Thyroid gland (tissue), 4 donors: ENCODE measurements at regions not wholly inside any gene's neighbourhood (a gene's known extent, or its start where the extent isn't known, plus 50 kb on each side); places are given as distances from the start of the nearest gene placed in this dataset.

Experiments
- POLR2A ChIP-seq, 2 donors: fragments of 450-650 bp; IDR thresholded peaks; one replicate each; pipeline ENCODE4 v1.6.1; 2017; ENCODE audit warnings: antibody characterized with exemption in 2 of 2, mild to moderate bottlenecking in 2 of 2, moderate library complexity in 1 of 2
- TF ChIP-seq, protein P1 (sequence below), 6 experiments: fragments of 200-600 bp in 3 of 6; fragments of 450-650 bp in 3 of 6; sonication (generic) in 3 of 6; IDR thresholded peaks; one replicate each; pipeline ENCODE4 v1.5.1; 2016 to 2019; ENCODE audit warnings: antibody characterized with exemption in 6 of 6, mild to moderate bottlenecking in 2 of 6, inconsistent platforms in 1 of 6, moderate library complexity in 1 of 6

DNA sequence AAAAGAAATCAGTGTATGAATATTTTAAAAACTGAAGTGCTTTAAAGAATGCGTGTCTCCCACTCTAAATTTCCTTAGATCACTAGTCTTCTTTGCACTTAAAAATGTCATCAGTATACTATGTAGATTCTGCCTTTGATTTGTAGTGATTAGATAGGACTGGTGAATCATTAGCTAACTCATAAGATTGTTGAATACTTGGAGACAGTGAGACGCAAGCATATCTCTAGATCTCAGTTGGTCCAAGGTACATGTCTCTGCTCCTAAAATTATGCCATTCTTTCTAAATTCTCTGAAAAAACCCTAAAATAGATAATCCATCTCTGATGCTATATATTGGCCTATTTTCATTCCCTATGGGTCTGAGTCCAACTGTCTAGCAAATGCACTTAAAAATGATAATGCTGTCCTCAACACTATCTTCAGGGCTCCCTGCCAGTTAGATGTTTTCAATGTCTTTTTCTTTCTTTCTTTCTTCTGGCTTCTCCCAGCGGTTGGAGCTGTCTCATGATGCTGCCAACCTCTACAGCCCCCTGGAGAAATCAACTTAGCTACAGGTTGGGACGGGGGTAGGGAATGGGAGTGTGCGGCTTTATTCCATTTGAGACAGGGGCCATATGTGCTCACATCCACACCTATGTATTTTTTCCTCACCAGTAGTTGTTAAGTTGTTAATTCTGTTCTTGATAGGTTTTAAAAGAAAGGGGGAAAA, 301.0 kb downstream of the NDFIP2 start:
- TF ChIP-seq, protein P1, sequence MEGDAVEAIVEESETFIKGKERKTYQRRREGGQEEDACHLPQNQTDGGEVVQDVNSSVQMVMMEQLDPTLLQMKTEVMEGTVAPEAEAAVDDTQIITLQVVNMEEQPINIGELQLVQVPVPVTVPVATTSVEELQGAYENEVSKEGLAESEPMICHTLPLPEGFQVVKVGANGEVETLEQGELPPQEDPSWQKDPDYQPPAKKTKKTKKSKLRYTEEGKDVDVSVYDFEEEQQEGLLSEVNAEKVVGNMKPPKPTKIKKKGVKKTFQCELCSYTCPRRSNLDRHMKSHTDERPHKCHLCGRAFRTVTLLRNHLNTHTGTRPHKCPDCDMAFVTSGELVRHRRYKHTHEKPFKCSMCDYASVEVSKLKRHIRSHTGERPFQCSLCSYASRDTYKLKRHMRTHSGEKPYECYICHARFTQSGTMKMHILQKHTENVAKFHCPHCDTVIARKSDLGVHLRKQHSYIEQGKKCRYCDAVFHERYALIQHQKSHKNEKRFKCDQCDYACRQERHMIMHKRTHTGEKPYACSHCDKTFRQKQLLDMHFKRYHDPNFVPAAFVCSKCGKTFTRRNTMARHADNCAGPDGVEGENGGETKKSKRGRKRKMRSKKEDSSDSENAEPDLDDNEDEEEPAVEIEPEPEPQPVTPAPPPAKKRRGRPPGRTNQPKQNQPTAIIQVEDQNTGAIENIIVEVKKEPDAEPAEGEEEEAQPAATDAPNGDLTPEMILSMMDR (IDR thresholded peaks at IDR 0.05) = no peak
- TF ChIP-seq POLR2A (IDR thresholded peaks at IDR 0.05) = no peak
